ENCODE measurements at regions not wholly inside any gene's neighbourhood (a gene's known extent, or its start where the extent isn't known, plus 50 kb on each side); places are given as distances from the start of the nearest gene placed in this dataset.

GRCh38 chr1:65531972-65532570 is 111.6 kb downstream of the LEPR start:
- no peak for TF ChIP-seq CTCF (IDR thresholded peaks at IDR 0.05; ENCODE audit: insufficient read depth, low read depth, low read length)
- TF ChIP-seq EZH2 (IDR thresholded peaks at IDR 0.05; ENCODE audit: insufficient read depth, low read length): no peak

All from astrocyte (in vitro differentiated cells and primary cell).